ENCODE measurements at regions not wholly inside any gene's neighbourhood (a gene's known extent, or its start where the extent isn't known, plus 50 kb on each side); places are given as distances from the start of the nearest gene placed in this dataset.

DNA sequence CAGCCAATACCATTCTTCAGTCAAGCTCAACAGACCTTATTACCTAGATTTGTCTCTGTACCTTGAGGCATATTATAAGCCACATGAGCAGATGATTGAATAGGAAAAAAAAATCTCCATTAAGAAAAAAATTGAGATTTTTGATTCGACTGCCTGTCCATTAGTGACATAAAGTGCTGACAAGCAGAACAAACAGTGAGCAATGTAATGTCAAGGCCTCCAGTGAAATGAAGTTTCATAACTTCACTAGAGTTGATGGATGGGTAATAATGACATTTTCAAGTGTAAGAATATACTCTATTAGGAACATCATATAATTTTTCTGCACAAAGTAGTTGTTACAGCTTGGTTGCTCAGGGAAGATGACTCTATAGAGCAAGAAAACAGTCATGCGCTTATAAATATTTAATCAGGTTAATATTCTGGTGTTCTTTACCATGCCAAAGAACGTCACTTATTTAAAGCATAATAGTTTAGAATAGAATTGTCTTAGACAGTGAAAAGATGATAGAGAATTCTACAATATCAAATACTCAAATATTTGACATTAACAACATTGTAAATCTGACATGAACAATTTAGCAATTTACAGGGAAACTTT, 783.7 kb downstream of the EPHA7 start:
- no peak overlapping the region for H2AFZ ChIP-seq (ENCODE audit: low read depth, low read length)
- no peaks in the 10 kb centered on the region for H3K36me3 ChIP-seq (replicated peaks; ENCODE audit: low read depth, low read length)
- H3K4me1 ChIP-seq (ENCODE audit: low read length), result 0 out of 2 replicates have a peak, but pooled peaks cover 2% of the 10 kb centered on the region
- no peak for TF ChIP-seq EZH2phosphoT487 (IDR thresholded peaks at IDR 0.05; ENCODE audit: low read depth)
- TF ChIP-seq, protein P1, sequence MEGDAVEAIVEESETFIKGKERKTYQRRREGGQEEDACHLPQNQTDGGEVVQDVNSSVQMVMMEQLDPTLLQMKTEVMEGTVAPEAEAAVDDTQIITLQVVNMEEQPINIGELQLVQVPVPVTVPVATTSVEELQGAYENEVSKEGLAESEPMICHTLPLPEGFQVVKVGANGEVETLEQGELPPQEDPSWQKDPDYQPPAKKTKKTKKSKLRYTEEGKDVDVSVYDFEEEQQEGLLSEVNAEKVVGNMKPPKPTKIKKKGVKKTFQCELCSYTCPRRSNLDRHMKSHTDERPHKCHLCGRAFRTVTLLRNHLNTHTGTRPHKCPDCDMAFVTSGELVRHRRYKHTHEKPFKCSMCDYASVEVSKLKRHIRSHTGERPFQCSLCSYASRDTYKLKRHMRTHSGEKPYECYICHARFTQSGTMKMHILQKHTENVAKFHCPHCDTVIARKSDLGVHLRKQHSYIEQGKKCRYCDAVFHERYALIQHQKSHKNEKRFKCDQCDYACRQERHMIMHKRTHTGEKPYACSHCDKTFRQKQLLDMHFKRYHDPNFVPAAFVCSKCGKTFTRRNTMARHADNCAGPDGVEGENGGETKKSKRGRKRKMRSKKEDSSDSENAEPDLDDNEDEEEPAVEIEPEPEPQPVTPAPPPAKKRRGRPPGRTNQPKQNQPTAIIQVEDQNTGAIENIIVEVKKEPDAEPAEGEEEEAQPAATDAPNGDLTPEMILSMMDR (IDR thresholded peaks at IDR 0.05; ENCODE audit: low read depth, low read length), result no peak
- H4K20me1 ChIP-seq (ENCODE audit: insufficient read depth, low read length), result no peaks in the 10 kb centered on the region
- H3K79me2 ChIP-seq (ENCODE audit: low read length), result no peaks in the 10 kb centered on the region
- no peak overlapping the region for H3K4me2 ChIP-seq (ENCODE audit: low read length)
- H3K9me3 ChIP-seq (ENCODE audit: insufficient read depth, low read length), result no peaks in the 10 kb centered on the region
- no peak overlapping the region for H3K27ac ChIP-seq (ENCODE audit: low read length)
- H3K9ac ChIP-seq (ENCODE audit: low read length), result no peak overlapping the region
- no peak overlapping the region for H3K4me3 ChIP-seq (ENCODE audit: low read length)
- no peaks in the 10 kb centered on the region for H3K27me3 ChIP-seq (ENCODE audit: low read depth, low read length)

DNA sequence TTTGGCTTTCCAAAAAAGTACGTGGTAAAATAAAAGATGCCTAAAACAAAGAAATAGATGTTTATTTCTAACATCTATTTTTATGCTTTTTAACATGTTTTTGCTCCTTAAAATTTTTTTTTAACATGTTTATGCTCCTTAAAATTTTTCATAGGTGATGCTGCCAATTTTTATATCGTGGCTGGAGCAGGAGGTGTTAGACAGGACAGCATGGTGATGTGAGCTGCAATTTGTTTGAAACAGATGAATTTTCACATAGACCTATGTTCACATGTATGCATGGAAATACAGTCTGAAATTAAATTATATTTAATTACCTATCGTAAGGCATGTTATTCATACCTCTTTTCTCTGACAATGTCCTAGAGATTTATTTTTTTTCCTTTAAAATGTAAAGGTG, 784.8 kb downstream of the EPHA7 start:
- H4K20me1 ChIP-seq (ENCODE audit: insufficient read depth, low read length), result no peaks in the 10 kb centered on the region
- no peak overlapping the region for H3K4me2 ChIP-seq (ENCODE audit: low read length)
- no peaks in the 10 kb centered on the region for H3K9me3 ChIP-seq (ENCODE audit: insufficient read depth, low read length)
- no peaks in the 10 kb centered on the region for H3K27me3 ChIP-seq (ENCODE audit: low read depth, low read length)
- no peak overlapping the region for H2AFZ ChIP-seq (ENCODE audit: low read depth, low read length)
- H3K36me3 ChIP-seq (replicated peaks; ENCODE audit: low read depth, low read length), result no peaks in the 10 kb centered on the region
- H3K4me1 ChIP-seq (ENCODE audit: low read length), result 0 out of 2 replicates have a peak, but pooled peaks cover 2% of the 10 kb centered on the region
- no peak overlapping the region for H3K27ac ChIP-seq (ENCODE audit: low read length)
- no peak for TF ChIP-seq EZH2phosphoT487 (IDR thresholded peaks at IDR 0.05; ENCODE audit: low read depth)
- TF ChIP-seq, protein P1 (IDR thresholded peaks at IDR 0.05; ENCODE audit: low read depth, low read length), result no peak
- no peak overlapping the region for H3K4me3 ChIP-seq (ENCODE audit: low read length)
- no peaks in the 10 kb centered on the region for H3K79me2 ChIP-seq (ENCODE audit: low read length)
- no peak overlapping the region for H3K9ac ChIP-seq (ENCODE audit: low read length)

DNA sequence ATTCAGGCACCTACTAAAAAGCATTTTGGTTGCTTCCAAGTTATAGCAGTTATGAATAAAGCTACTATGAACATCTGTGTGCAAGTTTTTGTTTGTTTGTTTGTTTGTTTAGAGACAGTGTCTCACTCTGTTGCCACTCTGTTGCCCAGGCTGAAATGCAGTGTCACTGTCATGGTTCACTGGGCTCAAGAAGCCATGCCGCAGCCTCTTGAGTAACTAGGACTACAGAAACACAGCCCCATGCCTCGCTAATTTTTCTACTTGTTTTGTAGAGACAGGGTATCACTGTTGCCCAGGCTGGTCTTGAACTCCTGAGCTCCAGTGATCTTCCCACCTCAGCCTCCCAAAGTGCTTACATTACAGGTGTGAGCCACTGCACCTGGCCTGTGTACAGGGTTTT, 795.9 kb downstream of the EPHA7 start:
- H3K27ac ChIP-seq (ENCODE audit: low read length), result no peak overlapping the region
- H2AFZ ChIP-seq (ENCODE audit: low read depth, low read length), result no peak overlapping the region
- TF ChIP-seq, protein P1 (IDR thresholded peaks at IDR 0.05; ENCODE audit: low read depth, low read length), result no peak
- no peak for TF ChIP-seq EZH2phosphoT487 (IDR thresholded peaks at IDR 0.05; ENCODE audit: low read depth)
- no peak overlapping the region for H3K9ac ChIP-seq (ENCODE audit: low read length)
- H3K4me3 ChIP-seq (ENCODE audit: low read length), result no peak overlapping the region
- H3K79me2 ChIP-seq (ENCODE audit: low read length), result no peaks in the 10 kb centered on the region
- H3K27me3 ChIP-seq (ENCODE audit: low read depth, low read length), result no peaks in the 10 kb centered on the region
- no peaks in the 10 kb centered on the region for H3K36me3 ChIP-seq (replicated peaks; ENCODE audit: low read depth, low read length)
- no peaks in the 10 kb centered on the region for H3K4me1 ChIP-seq (ENCODE audit: low read length)
- H4K20me1 ChIP-seq (ENCODE audit: insufficient read depth, low read length), result no peaks in the 10 kb centered on the region
- no peaks in the 10 kb centered on the region for H3K9me3 ChIP-seq (ENCODE audit: insufficient read depth, low read length)
- H3K4me2 ChIP-seq (ENCODE audit: low read length), result no peak overlapping the region

DNA sequence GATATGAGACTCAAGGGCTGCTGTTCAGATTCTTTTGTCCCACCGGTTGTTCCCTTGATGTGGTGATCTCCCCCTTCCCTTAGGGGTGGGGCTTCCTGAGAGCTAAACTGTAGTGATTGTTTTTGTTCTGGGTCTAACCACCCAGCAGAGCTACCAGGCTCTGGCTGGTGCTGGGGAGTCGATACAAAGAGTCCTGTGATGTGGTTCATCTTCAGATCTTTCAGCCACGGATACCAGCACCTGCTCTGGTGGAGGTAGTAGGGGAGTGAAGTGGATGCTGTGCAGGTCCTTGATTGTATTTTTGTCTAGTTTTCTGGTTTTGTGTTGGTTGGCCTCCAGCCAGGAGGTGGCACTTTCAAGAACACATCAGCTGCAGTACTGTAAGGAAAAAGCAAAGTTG, 801.6 kb downstream of the EPHA7 start:
- no peaks in the 10 kb centered on the region for H3K9me3 ChIP-seq (ENCODE audit: insufficient read depth, low read length)
- H3K27me3 ChIP-seq (ENCODE audit: low read depth, low read length), result no peaks in the 10 kb centered on the region
- H3K4me3 ChIP-seq (ENCODE audit: low read length), result no peak overlapping the region
- no peaks in the 10 kb centered on the region for H3K79me2 ChIP-seq (ENCODE audit: low read length)
- H3K36me3 ChIP-seq (replicated peaks; ENCODE audit: low read depth, low read length), result no peaks in the 10 kb centered on the region
- H3K9ac ChIP-seq (ENCODE audit: low read length), result no peak overlapping the region
- no peaks in the 10 kb centered on the region for H3K4me1 ChIP-seq (ENCODE audit: low read length)
- H2AFZ ChIP-seq (ENCODE audit: low read depth, low read length), result no peak overlapping the region
- H3K4me2 ChIP-seq (ENCODE audit: low read length), result no peak overlapping the region
- H4K20me1 ChIP-seq (ENCODE audit: insufficient read depth, low read length), result no peaks in the 10 kb centered on the region
- no peak overlapping the region for H3K27ac ChIP-seq (ENCODE audit: low read length)
- TF ChIP-seq EZH2phosphoT487 (IDR thresholded peaks at IDR 0.05; ENCODE audit: low read depth), result no peak
- TF ChIP-seq, protein P1 (IDR thresholded peaks at IDR 0.05; ENCODE audit: low read depth, low read length), result no peak

All from OCI-LY3 (cell line).